GM12878 (cell line): ENCODE measurements at regions not wholly inside any gene's neighbourhood (a gene's known extent, or its start where the extent isn't known, plus 50 kb on each side); places are given as distances from the start of the nearest gene placed in this dataset.

Experiments used
- BACH1 ChIP-seq: fragments of 450-650 bp; IDR thresholded peaks from 2 replicates; pipeline ENCODE4 v1.6.1; 2017; ENCODE audit warnings: mild to moderate bottlenecking, borderline replicate concordance
- CREB1 ChIP-seq: IDR thresholded peaks from 2 replicates; pipeline ENCODE4 v1.6.1; 2012; ENCODE audit warnings: low read depth, mild to moderate bottlenecking, inconsistent platforms
- CREM ChIP-seq: IDR thresholded peaks from 2 replicates; pipeline ENCODE4 v1.6.1; 2014; ENCODE audit warnings: antibody characterized with exemption, low read depth
- ESRRA ChIP-seq: IDR thresholded peaks from 2 replicates; pipeline ENCODE4 v1.6.1; 2012; ENCODE audit warnings: mild to moderate bottlenecking, low read length, improper control_type of control experiment
- ETV6 ChIP-seq, 2 experiments: fragments of 450-650 bp in 1 of 2; IDR thresholded peaks in 1 of 2; conservative IDR thresholded peaks in 1 of 2; 2 replicates each; pipeline ENCODE4 v1.6.1; 2014; ENCODE audit warnings: antibody characterized with exemption in 1 of 2, borderline replicate concordance in 1 of 2, low read depth in 1 of 2, mild to moderate bottlenecking in 1 of 2, moderate library complexity in 1 of 2
- EZH2 ChIP-seq: IDR thresholded peaks from 2 replicates; pipeline ENCODE4 v1.6.1; 2012; ENCODE audit warnings: low read depth, mild to moderate bottlenecking, control low read depth, inconsistent platforms, low read length, borderline replicate concordance; ENCODE audit not compliant: control insufficient read depth
- MAX ChIP-seq: IDR thresholded peaks from 2 replicates; pipeline ENCODE4 v1.6.1; 2012; ENCODE audit warnings: low read depth, low read length, improper control_type of control experiment
- PAX8 ChIP-seq: fragments of 450-650 bp; IDR thresholded peaks from 2 replicates; pipeline ENCODE4 v1.6.1; 2017; ENCODE audit warnings: mild to moderate bottlenecking, moderate library complexity
- POLR2A ChIP-seq: IDR thresholded peaks from 2 replicates; pipeline ENCODE4 v1.6.1; 2011; ENCODE audit warnings: low read depth, mild to moderate bottlenecking, low read length
- RAD21 ChIP-seq: IDR thresholded peaks from 2 replicates; pipeline ENCODE4 v1.6.1; 2011; ENCODE audit warnings: mild to moderate bottlenecking, low read depth, low read length, moderate library complexity; ENCODE audit not compliant: insufficient read depth
- SMC3 ChIP-seq: IDR thresholded peaks from 2 replicates; pipeline ENCODE4 v1.6.1; 2011; ENCODE audit warnings: low read length, improper control_type of control experiment, borderline replicate concordance
- TF ChIP-seq, protein P1 (sequence below), 3 experiments: IDR thresholded peaks in 2 of 3; conservative IDR thresholded peaks in 1 of 3; 2 replicates each; pipeline ENCODE4 v1.5.1; 2011; ENCODE audit warnings: low read depth in 3 of 3, low read length in 3 of 3, mild to moderate bottlenecking in 3 of 3, control low read depth in 2 of 3, moderate library complexity in 2 of 3, inconsistent platforms in 1 of 3, mixed read lengths in 1 of 3; ENCODE audit not compliant: control insufficient read depth in 2 of 3, insufficient read depth in 1 of 3; ENCODE audit errors: extremely low read depth in 1 of 3
- TF ChIP-seq, protein P2 (sequence below): fragments of 450-650 bp; IDR thresholded peaks from 2 replicates; pipeline ENCODE4 v1.6.1; 2016; ENCODE audit warnings: mild to moderate bottlenecking
- TF ChIP-seq, protein P3 (sequence below): fragments of 450-650 bp; IDR thresholded peaks from 2 replicates; pipeline ENCODE4 v1.6.1; 2017; ENCODE audit warnings: antibody characterized with exemption, mild to moderate bottlenecking, moderate library complexity

DNA sequence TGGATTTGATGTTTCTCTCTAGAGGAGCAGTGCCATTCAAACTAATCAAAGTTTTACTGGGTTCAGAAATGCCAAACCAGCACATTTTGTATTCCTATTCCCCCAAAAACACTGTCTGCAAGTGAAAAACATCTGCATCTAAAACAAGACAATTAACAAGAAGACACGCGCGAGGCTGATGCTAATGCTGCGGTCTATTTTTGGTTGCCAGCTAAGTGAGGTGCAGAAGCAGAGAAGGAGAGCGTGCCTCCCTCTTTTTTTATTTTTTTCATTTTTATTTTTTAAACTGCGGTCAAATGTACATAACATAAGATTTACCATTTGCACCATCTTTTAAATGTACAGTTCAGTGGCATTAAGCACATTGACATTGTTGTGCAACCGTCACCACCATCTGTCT, 641.1 kb downstream of the DHX35 start:
- no peak for TF ChIP-seq BACH1
- TF ChIP-seq, protein P1, sequence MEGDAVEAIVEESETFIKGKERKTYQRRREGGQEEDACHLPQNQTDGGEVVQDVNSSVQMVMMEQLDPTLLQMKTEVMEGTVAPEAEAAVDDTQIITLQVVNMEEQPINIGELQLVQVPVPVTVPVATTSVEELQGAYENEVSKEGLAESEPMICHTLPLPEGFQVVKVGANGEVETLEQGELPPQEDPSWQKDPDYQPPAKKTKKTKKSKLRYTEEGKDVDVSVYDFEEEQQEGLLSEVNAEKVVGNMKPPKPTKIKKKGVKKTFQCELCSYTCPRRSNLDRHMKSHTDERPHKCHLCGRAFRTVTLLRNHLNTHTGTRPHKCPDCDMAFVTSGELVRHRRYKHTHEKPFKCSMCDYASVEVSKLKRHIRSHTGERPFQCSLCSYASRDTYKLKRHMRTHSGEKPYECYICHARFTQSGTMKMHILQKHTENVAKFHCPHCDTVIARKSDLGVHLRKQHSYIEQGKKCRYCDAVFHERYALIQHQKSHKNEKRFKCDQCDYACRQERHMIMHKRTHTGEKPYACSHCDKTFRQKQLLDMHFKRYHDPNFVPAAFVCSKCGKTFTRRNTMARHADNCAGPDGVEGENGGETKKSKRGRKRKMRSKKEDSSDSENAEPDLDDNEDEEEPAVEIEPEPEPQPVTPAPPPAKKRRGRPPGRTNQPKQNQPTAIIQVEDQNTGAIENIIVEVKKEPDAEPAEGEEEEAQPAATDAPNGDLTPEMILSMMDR (IDR thresholded peaks at IDR 0.05 in 2 of 3, conservative IDR thresholded peaks at IDR 0.05 in 1 of 3; ENCODE audit: control insufficient read depth in 2 of 3, extremely low read depth in 1 of 3, insufficient read depth in 1 of 3, low read depth in 3 of 3, low read length in 3 of 3): no peak
- TF ChIP-seq, protein P2, sequence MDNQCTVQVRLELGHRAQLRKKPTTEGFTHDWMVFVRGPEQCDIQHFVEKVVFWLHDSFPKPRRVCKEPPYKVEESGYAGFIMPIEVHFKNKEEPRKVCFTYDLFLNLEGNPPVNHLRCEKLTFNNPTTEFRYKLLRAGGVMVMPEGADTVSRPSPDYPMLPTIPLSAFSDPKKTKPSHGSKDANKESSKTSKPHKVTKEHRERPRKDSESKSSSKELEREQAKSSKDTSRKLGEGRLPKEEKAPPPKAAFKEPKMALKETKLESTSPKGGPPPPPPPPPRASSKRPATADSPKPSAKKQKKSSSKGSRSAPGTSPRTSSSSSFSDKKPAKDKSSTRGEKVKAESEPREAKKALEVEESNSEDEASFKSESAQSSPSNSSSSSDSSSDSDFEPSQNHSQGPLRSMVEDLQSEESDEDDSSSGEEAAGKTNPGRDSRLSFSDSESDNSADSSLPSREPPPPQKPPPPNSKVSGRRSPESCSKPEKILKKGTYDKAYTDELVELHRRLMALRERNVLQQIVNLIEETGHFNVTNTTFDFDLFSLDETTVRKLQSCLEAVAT: no peak
- no peak for TF ChIP-seq POLR2A
- no peak for TF ChIP-seq MAX
- TF ChIP-seq ESRRA: no peak
- TF ChIP-seq EZH2: no peak
- no peak for TF ChIP-seq PAX8
- no peak for TF ChIP-seq ETV6 (conservative IDR thresholded peaks at IDR 0.05 in 1 of 2, IDR thresholded peaks at IDR 0.05 in 1 of 2; ENCODE audit: borderline replicate concordance in 1 of 2, low read depth in 1 of 2)
- TF ChIP-seq, protein P3, sequence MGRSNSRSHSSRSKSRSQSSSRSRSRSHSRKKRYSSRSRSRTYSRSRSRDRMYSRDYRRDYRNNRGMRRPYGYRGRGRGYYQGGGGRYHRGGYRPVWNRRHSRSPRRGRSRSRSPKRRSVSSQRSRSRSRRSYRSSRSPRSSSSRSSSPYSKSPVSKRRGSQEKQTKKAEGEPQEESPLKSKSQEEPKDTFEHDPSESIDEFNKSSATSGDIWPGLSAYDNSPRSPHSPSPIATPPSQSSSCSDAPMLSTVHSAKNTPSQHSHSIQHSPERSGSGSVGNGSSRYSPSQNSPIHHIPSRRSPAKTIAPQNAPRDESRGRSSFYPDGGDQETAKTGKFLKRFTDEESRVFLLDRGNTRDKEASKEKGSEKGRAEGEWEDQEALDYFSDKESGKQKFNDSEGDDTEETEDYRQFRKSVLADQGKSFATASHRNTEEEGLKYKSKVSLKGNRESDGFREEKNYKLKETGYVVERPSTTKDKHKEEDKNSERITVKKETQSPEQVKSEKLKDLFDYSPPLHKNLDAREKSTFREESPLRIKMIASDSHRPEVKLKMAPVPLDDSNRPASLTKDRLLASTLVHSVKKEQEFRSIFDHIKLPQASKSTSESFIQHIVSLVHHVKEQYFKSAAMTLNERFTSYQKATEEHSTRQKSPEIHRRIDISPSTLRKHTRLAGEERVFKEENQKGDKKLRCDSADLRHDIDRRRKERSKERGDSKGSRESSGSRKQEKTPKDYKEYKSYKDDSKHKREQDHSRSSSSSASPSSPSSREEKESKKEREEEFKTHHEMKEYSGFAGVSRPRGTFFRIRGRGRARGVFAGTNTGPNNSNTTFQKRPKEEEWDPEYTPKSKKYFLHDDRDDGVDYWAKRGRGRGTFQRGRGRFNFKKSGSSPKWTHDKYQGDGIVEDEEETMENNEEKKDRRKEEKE: no peak
- TF ChIP-seq CREB1: no peak
- TF ChIP-seq CREM: no peak
- no peak for TF ChIP-seq RAD21
- no peak for TF ChIP-seq SMC3
